Stimulated activated naive CD8-positive, alpha-beta T cell treated with anti-CD3 and anti-CD28 coated beads, Interleukin-15, Interleukin-2, amounts not matched to agents 100 ng/mL and 50 ng/mL, for 24 hours (primary cell): ENCODE measurements at regions not wholly inside any gene's neighbourhood (a gene's known extent, or its start where the extent isn't known, plus 50 kb on each side); places are given as distances from the start of the nearest gene placed in this dataset.

Experiments used
- H3K27ac Mint-ChIP-seq: one replicate; pipeline ENCODE4 v1.8.0; 2021; ENCODE audit warnings: mild to moderate bottlenecking, mixed read lengths
- H3K27me3 Mint-ChIP-seq: one replicate; pipeline ENCODE4 v1.8.0; 2021; ENCODE audit warnings: mixed read lengths
- H3K36me3 Mint-ChIP-seq: one replicate; pipeline ENCODE4 v1.8.0; 2021; ENCODE audit warnings: low read depth, mixed read lengths
- H3K4me1 Mint-ChIP-seq: one replicate; pipeline ENCODE4 v1.8.0; 2021; ENCODE audit warnings: low read depth, mixed read lengths
- H3K4me3 Mint-ChIP-seq: one replicate; pipeline ENCODE4 v1.8.0; 2021; ENCODE audit warnings: mild to moderate bottlenecking, mixed read lengths
- H3K9me3 Mint-ChIP-seq: one replicate; pipeline ENCODE4 v1.8.0; 2021; ENCODE audit warnings: mixed read lengths

GRCh38 chr12:115571027-115571426, 706.5 kb downstream of the MED13L start:
- H3K9me3 Mint-ChIP-seq = no peaks in the 10 kb centered on the region
- no peak overlapping the region for H3K4me3 Mint-ChIP-seq
- no peaks in the 10 kb centered on the region for H3K27me3 Mint-ChIP-seq
- no peaks in the 10 kb centered on the region for H3K36me3 Mint-ChIP-seq
- H3K27ac Mint-ChIP-seq = no peak overlapping the region
- H3K4me1 Mint-ChIP-seq = no peaks in the 10 kb centered on the region

DNA sequence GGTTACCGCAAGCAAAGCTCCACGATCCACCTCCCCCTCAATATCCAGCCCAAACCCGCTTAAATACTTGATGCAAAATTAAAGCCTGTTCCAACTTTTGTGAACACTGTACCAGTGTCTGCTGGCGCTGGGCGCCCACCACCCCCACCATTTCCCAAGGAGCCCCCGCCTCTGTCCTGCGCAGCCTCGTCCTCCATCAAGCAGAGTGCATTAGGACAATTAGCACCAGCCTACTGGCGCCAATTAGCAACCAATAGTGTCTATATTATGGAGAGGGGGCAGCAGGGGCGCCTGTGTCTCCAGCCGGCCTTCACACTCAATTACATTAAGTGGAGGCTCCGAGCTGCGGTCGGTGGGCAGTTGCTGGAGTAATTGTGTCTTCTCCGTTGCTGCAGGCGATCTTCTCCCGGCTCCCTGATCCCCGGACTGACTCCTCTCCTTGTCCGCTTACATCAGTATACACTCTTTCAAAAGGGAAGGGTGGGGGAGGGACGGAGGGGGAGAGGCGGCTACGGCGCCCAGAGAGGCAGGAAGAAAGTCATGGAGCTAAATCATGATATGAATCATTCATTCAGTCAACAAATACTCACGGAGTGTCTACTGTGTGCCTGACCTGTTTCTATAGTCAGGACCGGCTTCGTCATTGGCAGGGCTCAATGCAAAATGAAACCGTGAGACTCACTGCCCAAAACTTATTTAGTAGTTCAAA, 707.3 kb downstream of the MED13L start:
- no peak overlapping the region for H3K4me3 Mint-ChIP-seq
- no peaks in the 10 kb centered on the region for H3K27me3 Mint-ChIP-seq
- no peaks in the 10 kb centered on the region for H3K4me1 Mint-ChIP-seq
- no peaks in the 10 kb centered on the region for H3K36me3 Mint-ChIP-seq
- H3K9me3 Mint-ChIP-seq = no peaks in the 10 kb centered on the region
- H3K27ac Mint-ChIP-seq = no peak overlapping the region

- no peak overlapping the region for H3K27ac Mint-ChIP-seq
- H3K36me3 Mint-ChIP-seq = no peaks in the 10 kb centered on the region
- H3K27me3 Mint-ChIP-seq = no peaks in the 10 kb centered on the region
- no peaks in the 10 kb centered on the region for H3K9me3 Mint-ChIP-seq
- H3K4me3 Mint-ChIP-seq = no peak overlapping the region
- no peaks in the 10 kb centered on the region for H3K4me1 Mint-ChIP-seq
Measured at GRCh38 chr12:115569345-115570068, 708.0 kb downstream of the MED13L start.

GRCh38 chr12:115558281-115558680, 719.2 kb downstream of the MED13L start:
- Mint-ChIP-seq H3K4me1 (no peaks in the 10 kb centered on the region), H3K4me3 (no peak overlapping the region), H3K27me3 (no peaks in the 10 kb centered on the region), H3K9me3 (peaks cover 5% of the 10 kb centered on the region), H3K27ac (no peak overlapping the region), H3K36me3 (no peaks in the 10 kb centered on the region)

DNA sequence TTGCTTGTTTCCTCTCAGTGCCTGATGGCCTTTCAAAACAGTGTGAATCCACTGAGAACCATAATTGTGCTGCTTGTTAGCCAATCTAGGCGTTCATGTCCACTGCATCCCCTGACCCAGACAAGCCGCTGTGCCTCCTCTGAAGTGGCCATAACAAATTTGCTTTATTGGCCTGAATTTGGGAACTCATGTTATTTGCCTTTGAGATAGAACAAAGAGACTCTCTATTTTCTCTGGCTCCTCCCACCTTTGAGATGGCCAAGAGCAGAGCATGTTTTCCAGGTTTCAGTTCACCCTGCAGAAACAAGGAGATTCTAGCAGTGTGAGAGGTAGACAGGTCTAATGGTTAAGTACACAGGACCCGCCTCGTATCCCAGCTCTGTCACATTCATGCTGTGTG, 723.9 kb downstream of the MED13L start:
- H3K36me3 Mint-ChIP-seq = no peaks in the 10 kb centered on the region
- no peaks in the 10 kb centered on the region for H3K9me3 Mint-ChIP-seq
- no peaks in the 10 kb centered on the region for H3K4me1 Mint-ChIP-seq
- no peak overlapping the region for H3K27ac Mint-ChIP-seq
- H3K4me3 Mint-ChIP-seq = no peak overlapping the region
- no peaks in the 10 kb centered on the region for H3K27me3 Mint-ChIP-seq

GRCh38 chr12:115543269-115543668, 734.2 kb downstream of the MED13L start:
- peaks cover 13% of the 10 kb centered on the region for H3K9me3 Mint-ChIP-seq
- no peak overlapping the region for H3K27ac Mint-ChIP-seq
- H3K36me3 Mint-ChIP-seq = no peaks in the 10 kb centered on the region
- no peaks in the 10 kb centered on the region for H3K4me1 Mint-ChIP-seq
- H3K27me3 Mint-ChIP-seq = no peaks in the 10 kb centered on the region
- H3K4me3 Mint-ChIP-seq = no peak overlapping the region

DNA sequence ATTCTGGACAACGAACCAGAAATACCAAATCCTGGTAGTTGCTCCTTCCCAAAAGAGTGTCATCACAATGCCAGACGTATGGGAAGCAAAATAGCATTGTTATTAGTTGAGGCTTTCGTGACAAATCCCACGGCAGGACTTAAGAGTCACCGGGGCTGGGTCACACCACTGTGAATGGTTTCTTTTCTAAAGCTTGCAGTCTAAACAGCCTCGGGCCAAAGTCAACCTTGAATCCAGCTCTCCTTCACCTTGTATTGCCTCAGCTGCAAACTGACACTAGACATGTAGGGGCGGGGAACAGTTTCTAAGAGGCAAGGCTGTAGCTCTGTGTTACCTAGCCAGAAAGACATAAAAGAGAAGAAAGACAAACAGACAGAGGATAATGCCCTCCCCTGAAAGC, 734.8 kb downstream of the MED13L start:
- H3K27ac Mint-ChIP-seq = no peak overlapping the region
- no peaks in the 10 kb centered on the region for H3K36me3 Mint-ChIP-seq
- no peak overlapping the region for H3K4me3 Mint-ChIP-seq
- H3K27me3 Mint-ChIP-seq = no peaks in the 10 kb centered on the region
- no peaks in the 10 kb centered on the region for H3K4me1 Mint-ChIP-seq
- H3K9me3 Mint-ChIP-seq = peaks cover 18% of the 10 kb centered on the region

GRCh38 chr12:115541891-115542421, 735.5 kb downstream of the MED13L start:
- Mint-ChIP-seq H3K27ac (no peak overlapping the region), H3K4me1 (no peaks in the 10 kb centered on the region), H3K27me3 (no peaks in the 10 kb centered on the region), H3K9me3 (peaks cover 22% of the 10 kb centered on the region), H3K4me3 (no peak overlapping the region), H3K36me3 (no peaks in the 10 kb centered on the region)

- Mint-ChIP-seq H3K27me3 (no peaks in the 10 kb centered on the region), H3K4me1 (no peaks in the 10 kb centered on the region), H3K27ac (no peak overlapping the region), H3K4me3 (no peak overlapping the region), H3K36me3 (no peaks in the 10 kb centered on the region), H3K9me3 (no peaks in the 10 kb centered on the region)
Measured at GRCh38 chr12:115528466-115528865, 749.0 kb downstream of the MED13L start.

DNA sequence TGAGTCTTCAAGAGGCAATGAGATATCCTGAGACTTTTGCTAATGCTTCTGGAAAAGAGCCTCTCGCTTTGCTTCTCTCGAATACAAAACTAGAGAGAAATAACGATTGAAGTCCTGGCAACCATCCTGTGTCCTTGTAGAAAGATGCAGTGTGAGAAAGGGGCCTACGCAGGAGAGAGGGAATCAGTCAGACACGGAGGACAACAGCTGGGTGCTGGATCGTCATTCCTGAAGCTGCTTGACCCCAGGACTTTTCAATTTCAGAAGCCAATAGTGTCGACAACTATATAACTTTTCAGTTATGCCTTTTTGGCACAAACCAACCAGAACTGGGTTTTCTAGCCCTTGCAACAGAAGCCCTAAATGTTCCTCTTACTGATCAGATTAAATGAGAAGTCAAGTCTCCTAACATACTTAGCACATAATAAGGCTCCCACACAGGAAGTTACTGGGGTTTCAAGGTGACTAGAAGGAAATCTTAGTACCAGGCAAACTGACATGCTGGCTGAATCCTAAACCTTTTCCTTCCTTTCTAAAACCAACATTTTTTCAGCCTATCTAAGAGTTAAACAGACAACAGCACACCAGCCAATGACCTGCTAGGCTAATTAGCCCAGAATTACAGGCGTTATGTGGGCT, 755.6 kb downstream of the MED13L start:
- H3K4me1 Mint-ChIP-seq = no peaks in the 10 kb centered on the region
- no peaks in the 10 kb centered on the region for H3K27me3 Mint-ChIP-seq
- H3K9me3 Mint-ChIP-seq = no peaks in the 10 kb centered on the region
- no peak overlapping the region for H3K4me3 Mint-ChIP-seq
- no peak overlapping the region for H3K27ac Mint-ChIP-seq
- no peaks in the 10 kb centered on the region for H3K36me3 Mint-ChIP-seq

DNA sequence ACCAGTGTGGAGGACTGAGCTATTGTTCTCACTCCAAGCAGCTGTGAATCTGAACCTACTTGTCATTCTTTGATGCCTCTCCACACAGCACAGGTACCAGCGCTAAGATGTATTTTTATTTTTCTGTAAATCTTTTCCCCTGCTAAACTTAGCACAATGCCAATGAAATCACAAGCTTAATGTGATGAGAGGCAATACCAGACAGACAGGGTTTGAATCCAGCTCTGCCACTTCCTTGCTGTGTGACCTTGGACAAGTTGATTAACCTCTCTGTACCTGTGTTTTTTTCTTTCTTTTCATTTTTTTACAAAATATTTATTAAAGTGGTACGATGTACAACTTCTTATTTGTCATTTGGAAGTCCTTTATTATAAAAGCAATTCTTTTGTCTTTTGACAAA, 757.6 kb downstream of the MED13L start:
- H3K36me3 Mint-ChIP-seq = no peaks in the 10 kb centered on the region
- H3K9me3 Mint-ChIP-seq = peaks cover 8% of the 10 kb centered on the region
- H3K27ac Mint-ChIP-seq = no peak overlapping the region
- H3K4me3 Mint-ChIP-seq = no peak overlapping the region
- no peaks in the 10 kb centered on the region for H3K27me3 Mint-ChIP-seq
- H3K4me1 Mint-ChIP-seq = no peaks in the 10 kb centered on the region

- H3K4me3 Mint-ChIP-seq = no peak overlapping the region
- H3K27ac Mint-ChIP-seq = no peak overlapping the region
- no peaks in the 10 kb centered on the region for H3K36me3 Mint-ChIP-seq
- no peaks in the 10 kb centered on the region for H3K4me1 Mint-ChIP-seq
- peaks cover 12% of the 10 kb centered on the region for H3K9me3 Mint-ChIP-seq
- H3K27me3 Mint-ChIP-seq = no peaks in the 10 kb centered on the region
Measured at GRCh38 chr12:115519359-115519758, 758.1 kb downstream of the MED13L start.

- no peaks in the 10 kb centered on the region for H3K36me3 Mint-ChIP-seq
- H3K27ac Mint-ChIP-seq = no peak overlapping the region
- H3K9me3 Mint-ChIP-seq = peaks cover 24% of the 10 kb centered on the region
- H3K4me1 Mint-ChIP-seq = no peaks in the 10 kb centered on the region
- H3K27me3 Mint-ChIP-seq = no peaks in the 10 kb centered on the region
- H3K4me3 Mint-ChIP-seq = no peak overlapping the region
Measured at GRCh38 chr12:115517913-115518312, 759.6 kb downstream of the MED13L start.

DNA sequence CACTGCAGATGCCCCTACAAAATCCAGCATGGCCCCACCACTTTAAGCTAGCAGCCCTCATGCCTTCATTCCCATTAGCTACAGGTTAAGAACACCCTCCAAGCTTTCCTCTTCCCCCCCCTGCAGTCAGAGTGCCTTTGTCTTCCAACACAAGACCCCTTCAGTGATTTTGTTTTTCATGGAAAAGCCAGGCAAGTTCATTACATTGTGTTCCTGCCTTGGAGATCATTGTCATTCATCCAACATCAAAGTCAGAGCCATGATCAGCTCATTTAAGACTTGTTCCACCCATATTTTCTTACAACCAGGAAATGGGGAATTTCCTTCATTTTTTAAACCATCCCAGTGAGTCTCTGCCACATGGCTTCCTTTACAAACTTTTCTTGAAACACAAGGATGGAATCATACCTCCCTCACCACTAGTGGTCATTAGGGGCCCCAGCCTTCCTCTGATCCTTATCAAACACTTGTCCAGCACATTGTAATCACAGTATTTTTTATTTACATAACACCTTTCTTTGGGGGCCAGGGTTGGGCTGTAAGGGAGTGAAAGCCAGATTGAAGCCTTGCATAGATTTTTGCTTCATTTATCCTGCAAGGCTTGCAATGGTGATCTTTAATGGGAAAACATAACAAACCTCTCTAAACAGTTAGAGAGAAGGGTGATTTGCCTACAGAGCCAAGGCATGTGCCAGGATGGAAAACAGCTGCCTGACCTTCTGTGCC, 765.3 kb downstream of the MED13L start:
- H3K9me3 Mint-ChIP-seq = peaks cover 32% of the 10 kb centered on the region
- no peaks in the 10 kb centered on the region for H3K27me3 Mint-ChIP-seq
- no peaks in the 10 kb centered on the region for H3K4me1 Mint-ChIP-seq
- no peak overlapping the region for H3K27ac Mint-ChIP-seq
- no peaks in the 10 kb centered on the region for H3K36me3 Mint-ChIP-seq
- H3K4me3 Mint-ChIP-seq = no peak overlapping the region

- Mint-ChIP-seq H3K36me3 (no peaks in the 10 kb centered on the region), H3K9me3 (peaks cover 32% of the 10 kb centered on the region), H3K27ac (no peak overlapping the region), H3K27me3 (no peaks in the 10 kb centered on the region), H3K4me3 (no peak overlapping the region), H3K4me1 (no peaks in the 10 kb centered on the region)
Measured at GRCh38 chr12:115511305-115511704, 766.2 kb downstream of the MED13L start.
